ENCODE measurements at regions not wholly inside any gene's neighbourhood (a gene's known extent, or its start where the extent isn't known, plus 50 kb on each side); places are given as distances from the start of the nearest gene placed in this dataset.

- TF ChIP-seq CTCF (IDR thresholded peaks at IDR 0.05; ENCODE audit: low read length, missing control alignments): no peak
- no peak overlapping the region for H3K4me3 ChIP-seq (replicated peaks; ENCODE audit: low read depth, low read length)
- no peak for DNase-seq (ENCODE audit: low read depth)
Observed at GRCh38 chr16:16833165-16833564, 454.2 kb downstream of the NPIPA7 start.

- H3K4me3 ChIP-seq (replicated peaks; ENCODE audit: low read depth, low read length): no peak overlapping the region
- TF ChIP-seq CTCF (IDR thresholded peaks at IDR 0.05; ENCODE audit: low read length, missing control alignments): no peak
- DNase-seq (ENCODE audit: low read depth): no peak
Observed at GRCh38 chr16:16850274-16850673, 471.3 kb downstream of the NPIPA7 start.

GRCh38 chr16:16857012-16857411 lies 478.1 kb downstream of the NPIPA7 start:
- H3K4me3 ChIP-seq (replicated peaks; ENCODE audit: low read depth, low read length): no peak overlapping the region
- DNase-seq (ENCODE audit: low read depth): no peak
- TF ChIP-seq CTCF (IDR thresholded peaks at IDR 0.05; ENCODE audit: low read length, missing control alignments): no peak

GRCh38 chr16:16857603-16858283 lies 478.8 kb downstream of the NPIPA7 start:
- TF ChIP-seq CTCF (IDR thresholded peaks at IDR 0.05; ENCODE audit: low read length, missing control alignments): no peak
- H3K4me3 ChIP-seq (replicated peaks; ENCODE audit: low read depth, low read length): no peak overlapping the region
- no peak for DNase-seq (ENCODE audit: low read depth)

- TF ChIP-seq CTCF (IDR thresholded peaks at IDR 0.05; ENCODE audit: low read length, missing control alignments): peak; percentile 45
- DNase-seq (ENCODE audit: low read depth): peak; percentile 21
Observed at GRCh38 chr16:16861546-16861945, 482.6 kb downstream of the NPIPA7 start.

GRCh38 chr16:16863672-16864071 lies 484.7 kb downstream of the NPIPA7 start:
- H3K4me3 ChIP-seq (replicated peaks; ENCODE audit: low read depth, low read length): no peak overlapping the region
- no peak for TF ChIP-seq CTCF (IDR thresholded peaks at IDR 0.05; ENCODE audit: low read length, missing control alignments)
- DNase-seq (ENCODE audit: low read depth): no peak

More at GRCh38 chr16:16861546-16861945, 482.6 kb downstream of the NPIPA7 start:
- no peak overlapping the region for H3K4me3 ChIP-seq (replicated peaks; ENCODE audit: low read depth, low read length)

GRCh38 chr16:16864536-16864935 lies 485.6 kb downstream of the NPIPA7 start:
- no peak for DNase-seq (ENCODE audit: low read depth)
- no peak for TF ChIP-seq CTCF (IDR thresholded peaks at IDR 0.05; ENCODE audit: low read length, missing control alignments)

More at GRCh38 chr16:16864536-16864935, 485.6 kb downstream of the NPIPA7 start:
- H3K4me3 ChIP-seq (replicated peaks; ENCODE audit: low read depth, low read length): no peak overlapping the region

All from fibroblast of pulmonary artery (primary cell).